ENCODE measurements at regions not wholly inside any gene's neighbourhood (a gene's known extent, or its start where the extent isn't known, plus 50 kb on each side); places are given as distances from the start of the nearest gene placed in this dataset.
"Not testable (repeated sequence)": the region's sequence is repeated elsewhere in the genome, so short reads cannot be mapped to it uniquely, and the experiment has no call there.

DNA sequence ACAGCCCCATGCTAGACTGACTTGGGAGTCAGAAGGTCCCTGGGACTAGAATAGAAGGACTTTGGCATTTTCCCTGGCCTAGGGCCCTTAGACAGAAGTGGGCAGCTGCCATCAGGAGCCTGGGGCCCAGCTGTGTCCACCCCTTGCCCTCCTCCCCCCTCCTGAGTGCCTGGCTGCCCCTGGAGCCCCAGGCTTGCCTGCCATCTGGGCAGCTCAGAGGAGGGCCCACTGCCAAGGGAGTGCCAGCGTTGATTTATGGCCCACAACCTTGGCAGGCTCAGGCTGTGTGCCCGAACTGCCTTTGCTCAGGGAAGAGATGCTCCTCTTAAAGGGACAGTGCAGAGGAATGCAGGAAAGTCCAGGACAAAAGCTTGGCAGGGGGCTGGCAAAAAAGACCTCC, 439.1 kb downstream of the SPATA31A7 start:
- H3K4me3 ChIP-seq (ENCODE audit: low read length); DNase-seq (ENCODE audit: low read depth, low spot score): not testable (repeated sequence)

DNA sequence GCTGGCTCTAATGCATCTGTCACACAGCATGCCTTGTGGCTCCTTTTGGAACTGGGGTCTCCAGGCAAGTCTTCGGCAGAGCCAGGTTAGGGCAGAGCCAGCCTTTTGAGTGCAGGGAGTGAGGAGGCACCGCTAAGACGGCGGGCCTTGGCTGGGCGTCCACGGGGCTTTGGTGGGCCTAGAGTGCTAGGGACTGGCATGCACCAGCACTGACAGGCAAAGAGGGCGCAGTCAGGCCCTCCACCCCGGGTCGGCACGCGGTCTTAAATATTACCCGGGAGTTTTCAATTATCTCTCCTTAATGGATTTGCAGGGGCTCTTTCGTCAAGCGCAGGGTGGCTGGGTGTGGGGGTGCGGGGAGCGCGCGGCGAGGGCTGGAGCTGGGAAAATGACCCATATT, 444.4 kb downstream of the SPATA31A7 start:
- no peak for DNase-seq (ENCODE audit: low read depth, low spot score)

GRCh38 chr9:61664232-61664631, 474.4 kb downstream of the SPATA31A7 start:
- DNase-seq (ENCODE audit: low read depth, low spot score); H3K4me3 ChIP-seq (ENCODE audit: low read length): not testable (repeated sequence)

More for the DNA sequence above, 444.4 kb downstream of the SPATA31A7 start:
- H3K4me3 ChIP-seq (ENCODE audit: low read length) = no peak overlapping the region

- H3K4me3 ChIP-seq (ENCODE audit: low read length) = no peak overlapping the region
Measured at GRCh38 chr9:61665330-61665751, 475.5 kb downstream of the SPATA31A7 start.

DNA sequence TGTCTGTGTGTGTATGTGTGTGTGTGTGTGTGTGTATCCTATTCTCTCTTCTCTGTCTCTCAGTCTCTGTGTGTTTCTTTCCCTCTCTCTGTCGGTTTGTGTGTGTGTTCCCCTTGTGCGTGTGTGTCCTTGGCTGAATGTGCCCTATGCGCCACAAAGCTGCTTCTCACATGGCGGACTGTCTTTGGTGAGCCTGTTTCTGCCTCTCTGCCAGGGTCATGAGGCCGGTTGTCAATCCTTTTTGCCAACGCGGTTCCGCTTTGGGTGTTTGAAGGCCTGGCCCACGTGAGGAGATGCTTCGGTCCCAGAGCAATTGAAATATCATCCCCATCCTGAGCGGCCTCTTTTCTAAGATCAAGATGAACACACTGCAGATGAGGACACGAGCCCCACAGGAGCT, 476.0 kb downstream of the SPATA31A7 start:
- no peak for DNase-seq (ENCODE audit: low read depth, low spot score)
- no peak overlapping the region for H3K4me3 ChIP-seq (ENCODE audit: low read length)

More at GRCh38 chr9:61665330-61665751, 475.5 kb downstream of the SPATA31A7 start:
- DNase-seq (ENCODE audit: low read depth, low spot score) = no peak

- no peak overlapping the region for H3K4me3 ChIP-seq (ENCODE audit: low read length)
- DNase-seq (ENCODE audit: low read depth, low spot score) = no peak
Measured at GRCh38 chr9:61666310-61666709, 476.5 kb downstream of the SPATA31A7 start.

- H3K4me3 ChIP-seq (ENCODE audit: low read length) = peak overlapping the region; percentile 27
Measured at GRCh38 chr9:61666849-61667371, 477.1 kb downstream of the SPATA31A7 start.

GRCh38 chr9:61667559-61668121, 477.8 kb downstream of the SPATA31A7 start:
- no peak overlapping the region for H3K4me3 ChIP-seq (ENCODE audit: low read length)
- no peak for DNase-seq (ENCODE audit: low read depth, low spot score)

More at GRCh38 chr9:61666849-61667371, 477.1 kb downstream of the SPATA31A7 start:
- no peak for DNase-seq (ENCODE audit: low read depth, low spot score)

DNA sequence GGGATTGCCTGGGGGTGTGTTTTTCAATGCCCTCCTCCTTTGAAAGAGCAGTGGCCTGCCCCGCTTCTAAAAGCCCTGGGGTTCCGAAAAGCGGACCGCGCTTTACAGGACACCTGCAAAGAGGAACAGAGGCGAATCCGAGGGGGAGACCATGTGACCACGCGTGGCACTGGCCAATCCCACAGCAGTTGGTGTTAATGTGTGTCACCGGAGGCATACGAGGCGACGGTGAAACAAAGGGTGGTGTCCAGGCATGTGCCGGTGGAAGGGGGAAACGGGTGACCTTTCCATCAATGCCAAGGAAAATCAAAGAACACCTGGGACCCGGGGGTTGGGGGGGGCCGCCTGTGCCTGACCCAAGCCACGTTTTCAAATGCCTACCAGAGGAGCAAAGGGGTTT, 478.4 kb downstream of the SPATA31A7 start:
- H3K4me3 ChIP-seq (ENCODE audit: low read length); DNase-seq (ENCODE audit: low read depth, low spot score): not testable (repeated sequence)

GRCh38 chr9:61668846-61669245, 479.0 kb downstream of the SPATA31A7 start:
- H3K4me3 ChIP-seq (ENCODE audit: low read length) = no peak overlapping the region
- DNase-seq (ENCODE audit: low read depth, low spot score) = no peak

- no peak overlapping the region for H3K4me3 ChIP-seq (ENCODE audit: low read length)
- DNase-seq (ENCODE audit: low read depth, low spot score) = no peak
Measured at GRCh38 chr9:61669352-61669751, 479.5 kb downstream of the SPATA31A7 start.

GRCh38 chr9:61669831-61670505, 480.1 kb downstream of the SPATA31A7 start:
- DNase-seq (ENCODE audit: low read depth, low spot score) = peak; percentile 6
- not testable (repeated sequence) for H3K4me3 ChIP-seq (ENCODE audit: low read length)

DNA sequence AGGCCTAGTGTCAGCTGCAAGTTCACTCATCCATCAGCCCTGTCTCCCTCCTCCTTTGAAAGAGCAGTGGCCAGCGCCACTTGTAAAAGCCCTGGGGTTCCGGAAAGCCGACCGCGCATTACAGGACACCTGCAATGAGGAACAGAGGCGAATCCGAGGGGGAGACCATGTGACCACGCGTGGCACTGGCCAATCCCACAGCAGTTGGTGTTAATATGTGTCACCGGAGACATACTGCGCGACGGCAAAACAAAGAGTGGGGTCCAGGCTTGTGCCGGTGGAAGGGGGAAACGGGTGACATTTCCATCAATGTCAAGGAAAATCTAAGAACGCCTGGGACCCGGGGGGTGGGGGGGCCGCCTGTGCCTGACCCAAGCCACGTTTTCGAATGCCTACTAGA, 480.8 kb downstream of the SPATA31A7 start:
- no peak overlapping the region for H3K4me3 ChIP-seq (ENCODE audit: low read length)
- no peak for DNase-seq (ENCODE audit: low read depth, low spot score)

GRCh38 chr9:61671276-61671973, 481.6 kb downstream of the SPATA31A7 start:
- no peak overlapping the region for H3K4me3 ChIP-seq (ENCODE audit: low read length)
- no peak for DNase-seq (ENCODE audit: low read depth, low spot score)

- DNase-seq (ENCODE audit: low read depth, low spot score); H3K4me3 ChIP-seq (ENCODE audit: low read length): not testable (repeated sequence)
Measured at GRCh38 chr9:61672107-61672541, 482.3 kb downstream of the SPATA31A7 start.

DNA sequence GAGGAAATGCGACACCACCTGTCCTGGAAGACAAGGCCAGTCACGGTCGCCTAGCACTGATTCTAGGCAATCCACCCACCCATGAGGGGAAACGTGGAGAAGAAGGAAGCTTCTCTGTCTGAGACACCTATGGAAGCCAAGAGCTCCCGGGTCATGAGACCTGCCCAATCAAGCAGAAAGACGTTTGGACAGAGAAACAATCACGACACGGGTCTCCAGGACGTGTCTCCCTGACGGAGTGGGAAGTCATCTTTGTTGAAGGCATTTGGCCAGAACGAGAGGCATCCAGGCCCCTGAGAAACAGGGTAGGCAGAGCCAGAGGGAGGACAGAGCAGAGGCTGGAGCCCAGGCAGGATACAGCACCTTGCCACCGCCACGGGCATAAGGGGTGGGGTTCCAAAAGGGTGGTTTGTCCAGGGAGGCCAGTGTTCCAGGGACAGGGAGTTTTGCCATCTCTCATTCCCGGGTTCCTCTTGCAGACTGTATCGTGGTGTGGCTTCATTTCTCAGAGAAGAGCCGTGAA, 482.9 kb downstream of the SPATA31A7 start:
- not testable (repeated sequence) for H3K4me3 ChIP-seq (ENCODE audit: low read length); DNase-seq (ENCODE audit: low read depth, low spot score)

DNA sequence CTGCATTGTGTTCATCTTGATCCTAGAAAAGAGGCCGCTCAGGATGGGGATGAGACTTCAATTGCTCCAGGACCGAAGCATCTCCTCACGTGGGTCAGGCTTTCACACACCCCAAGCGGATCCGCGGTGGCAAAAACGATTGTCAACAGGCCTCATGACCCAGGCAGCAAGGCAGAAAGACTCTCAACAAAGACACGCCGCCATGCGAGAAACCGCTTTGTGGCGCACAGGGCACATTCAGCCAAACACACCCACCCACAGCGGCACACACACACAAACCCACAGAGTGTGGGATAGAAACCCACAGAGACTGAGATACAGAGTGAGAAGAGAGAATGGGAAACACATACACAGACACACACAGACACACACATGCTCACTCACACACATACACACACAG, 483.4 kb downstream of the SPATA31A7 start:
- DNase-seq (ENCODE audit: low read depth, low spot score) = no peak
- H3K4me3 ChIP-seq (ENCODE audit: low read length) = no peak overlapping the region

DNA sequence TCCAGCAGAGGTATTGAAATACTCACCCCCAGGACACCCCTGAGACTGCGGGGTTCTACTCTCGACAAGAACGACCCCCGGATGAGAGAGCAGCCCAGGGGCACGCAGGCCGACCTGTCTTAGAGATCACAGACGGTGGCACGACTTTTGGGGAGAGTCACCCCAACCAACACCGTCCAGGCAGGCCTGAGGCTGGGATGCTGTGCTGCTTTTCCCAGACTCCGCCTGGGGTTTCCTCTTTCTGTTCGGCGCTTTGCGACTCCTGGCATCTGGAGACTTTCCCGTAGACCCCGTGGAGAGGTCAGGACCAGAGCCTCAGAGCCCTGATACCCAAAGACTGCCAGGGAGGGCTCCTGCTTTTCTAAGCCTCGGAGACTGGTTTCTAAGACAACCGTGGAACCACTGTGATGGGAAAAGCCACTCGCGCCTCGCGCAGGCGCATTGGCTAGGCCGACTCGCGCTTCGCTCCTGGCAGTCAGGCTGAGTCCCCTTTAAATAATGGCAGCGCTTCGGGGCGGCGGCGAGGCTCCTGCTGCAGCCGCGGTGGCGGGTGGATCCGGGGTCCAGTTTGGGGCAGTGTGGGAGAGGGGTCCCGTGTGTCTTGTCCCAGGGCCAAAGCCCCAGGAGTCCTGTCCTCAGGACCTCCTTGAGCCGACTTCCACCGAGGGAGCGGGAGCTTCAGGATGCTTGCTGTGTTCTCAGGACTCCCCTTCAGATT, 484.0 kb downstream of the SPATA31A7 start:
- DNase-seq (ENCODE audit: low read depth, low spot score) = no peak
- no peak overlapping the region for H3K4me3 ChIP-seq (ENCODE audit: low read length)

DNA sequence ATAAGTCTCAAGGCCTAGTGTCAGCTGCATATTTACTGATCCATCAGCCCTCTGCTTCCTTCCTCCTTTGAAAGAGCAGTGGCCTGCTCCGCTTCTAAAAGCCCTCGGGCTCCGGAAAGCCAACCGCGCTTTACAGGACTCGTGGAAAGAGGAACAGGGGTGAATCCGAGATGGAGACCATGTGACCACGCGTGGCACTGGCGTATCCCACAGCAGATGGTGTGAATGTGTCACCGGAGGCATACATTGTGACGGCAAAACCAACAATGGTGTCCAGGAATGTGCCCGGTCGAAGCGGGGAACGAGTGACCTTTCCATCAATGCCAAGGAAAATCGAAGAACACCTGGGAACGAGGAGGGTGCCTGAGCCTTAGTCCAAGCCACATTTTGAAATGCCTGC, 484.6 kb downstream of the SPATA31A7 start:
- no peak for DNase-seq (ENCODE audit: low read depth, low spot score)
- H3K4me3 ChIP-seq (ENCODE audit: low read length) = no peak overlapping the region
